GM12872 (cell line): ENCODE measurements at regions not wholly inside any gene's neighbourhood (a gene's known extent, or its start where the extent isn't known, plus 50 kb on each side); places are given as distances from the start of the nearest gene placed in this dataset.

Experiments used
- CTCF ChIP-seq: IDR thresholded peaks from 3 replicates; pipeline ENCODE4 v1.5.1; 2011; ENCODE audit warnings: low read depth, mild to moderate bottlenecking, low read length, moderate library complexity; ENCODE audit not compliant: insufficient read depth

GRCh38 chr6:56318851-56319250 lies 71.5 kb upstream of the COL21A1 start:
- no peak for TF ChIP-seq CTCF

- TF ChIP-seq CTCF: peak; percentile 80
Measured at GRCh38 chr6:56314683-56315523, 67.5 kb upstream of the COL21A1 start.

GRCh38 chr6:56311533-56312448 lies 64.4 kb upstream of the COL21A1 start:
- TF ChIP-seq CTCF: no peak

GRCh38 chr6:56311061-56311460 lies 63.7 kb upstream of the COL21A1 start:
- TF ChIP-seq CTCF: no peak

- no peak for TF ChIP-seq CTCF
Measured at GRCh38 chr6:56310241-56310640, 62.9 kb upstream of the COL21A1 start.

GRCh38 chr6:56299916-56300315 lies 52.5 kb upstream of the COL21A1 start:
- no peak for TF ChIP-seq CTCF
